Neural cell (in vitro differentiated cells): ENCODE measurements at regions not wholly inside any gene's neighbourhood (a gene's known extent, or its start where the extent isn't known, plus 50 kb on each side); places are given as distances from the start of the nearest gene placed in this dataset.

Experiments
- H2AFZ ChIP-seq: fragments of 200-600, 300-800 bp; sonication (generic), shearing (Covaris generic); 2 replicates; pipeline ENCODE4 v1.6.0; 2014; ENCODE audit warnings: low read depth, mild to moderate bottlenecking, antibody characterized with exemption, low read length, moderate library complexity
- H3F3A ChIP-seq: fragments of 200-600 bp; shearing (Covaris generic); 2 replicates; pipeline ENCODE4 v1.6.1; 2016; ENCODE audit warnings: mild to moderate bottlenecking, moderate library complexity, mixed read lengths, antibody characterized with exemption, low read length; ENCODE audit not compliant: insufficient read depth, poor library complexity, severe bottlenecking
- H3K27ac ChIP-seq: fragments of 200-600, 300-800 bp; sonication (generic), shearing (Covaris generic); 2 replicates; pipeline ENCODE4 v1.5.1; 2014; ENCODE audit warnings: mild to moderate bottlenecking, low read length, moderate library complexity
- H3K27me3 ChIP-seq: fragments of 300-800, 200-600 bp; sonication (generic), shearing (Covaris generic); 2 replicates; pipeline ENCODE4 v1.6.0; 2014; ENCODE audit warnings: mild to moderate bottlenecking, low read depth, low read length, moderate library complexity; ENCODE audit not compliant: insufficient read depth
- H3K36me3 ChIP-seq: fragments of 300-800, 200-600 bp; sonication (generic), shearing (Covaris generic); 2 replicates; pipeline ENCODE4 v1.5.1; 2014; ENCODE audit warnings: mild to moderate bottlenecking, antibody characterized with exemption, low read length, moderate library complexity; ENCODE audit not compliant: insufficient read depth
- H3K4me2 ChIP-seq: fragments of 300-800, 200-600 bp; sonication (generic), shearing (Covaris generic); 2 replicates; pipeline ENCODE4 v1.6.0; 2014; ENCODE audit warnings: mild to moderate bottlenecking, low read length
- H3K4me3 ChIP-seq: fragments of 300-800, 200-600 bp; sonication (generic), shearing (Covaris generic); 2 replicates; pipeline ENCODE4 v1.5.1; 2014; ENCODE audit warnings: mild to moderate bottlenecking, low read length, moderate library complexity
- H3K79me2 ChIP-seq: fragments of 200-600 bp; shearing (Covaris generic); replicated peaks from 2 replicates; pipeline ENCODE4 v1.6.0; 2014; ENCODE audit warnings: mild to moderate bottlenecking, low read length, moderate library complexity; ENCODE audit not compliant: insufficient read depth
- H3K9ac ChIP-seq: fragments of 300-800, 200-600 bp; sonication (generic), shearing (Covaris generic); 2 replicates; pipeline ENCODE4 v1.6.1; 2016; ENCODE audit warnings: mild to moderate bottlenecking, low read length, mixed read lengths
- H3K9me2 ChIP-seq: fragments of 200-600 bp; shearing (Covaris generic); 2 replicates; pipeline ENCODE4 v1.6.1; 2016; ENCODE audit warnings: mild to moderate bottlenecking, low read length, mixed read lengths; ENCODE audit not compliant: insufficient read depth
- H3K9me3 ChIP-seq: fragments of 200-600, 300-800 bp; sonication (generic), shearing (Covaris generic); 2 replicates; pipeline ENCODE4 v1.6.1; 2016; ENCODE audit warnings: mild to moderate bottlenecking, mixed run types, low read length, moderate library complexity, mixed read lengths
- H4K20me1 ChIP-seq: fragments of 200-600 bp; shearing (Covaris generic); 2 replicates; pipeline ENCODE4 v1.6.1; 2016; ENCODE audit warnings: mild to moderate bottlenecking, mixed run types; ENCODE audit not compliant: insufficient read depth
- CTCF ChIP-seq: fragments of 450-650 bp; IDR thresholded peaks from 2 replicates; pipeline ENCODE4 v1.5.1; 2014; ENCODE audit warnings: antibody characterized with exemption, mild to moderate bottlenecking, moderate library complexity; ENCODE audit not compliant: poor library complexity, severe bottlenecking
- EP300 ChIP-seq: fragments of 450-650 bp; conservative IDR thresholded peaks from 2 replicates; pipeline ENCODE4 v1.6.1; 2014; ENCODE audit warnings: antibody characterized with exemption, mild to moderate bottlenecking, moderate library complexity; ENCODE audit not compliant: poor library complexity, severe bottlenecking
- EZH2 ChIP-seq: fragments of 200-600, 300-800 bp; shearing (Covaris generic), sonication (generic); IDR thresholded peaks from 2 replicates; pipeline ENCODE4 v1.6.1; 2014; ENCODE audit warnings: antibody characterized with exemption, low read length, borderline replicate concordance, mild to moderate bottlenecking; ENCODE audit not compliant: insufficient read depth, poor library complexity, severe bottlenecking
- MXI1 ChIP-seq: fragments of 450-650 bp; conservative IDR thresholded peaks from 2 replicates; pipeline ENCODE4 v1.6.1; 2014; ENCODE audit warnings: antibody characterized with exemption, mild to moderate bottlenecking; ENCODE audit not compliant: poor library complexity, severe bottlenecking
- POLR2AphosphoS5 ChIP-seq: IDR thresholded peaks from 2 replicates; pipeline ENCODE4 v1.6.1; 2012
- RAD21 ChIP-seq: fragments of 450-650 bp; conservative IDR thresholded peaks from 2 replicates; pipeline ENCODE4 v1.6.1; 2014; ENCODE audit warnings: antibody characterized with exemption, mild to moderate bottlenecking, moderate library complexity
- REST ChIP-seq: IDR thresholded peaks from 2 replicates; pipeline ENCODE4 v1.6.1; 2012; ENCODE audit warnings: borderline replicate concordance
- SMC3 ChIP-seq: fragments of 450-650 bp; conservative IDR thresholded peaks from 2 replicates; pipeline ENCODE4 v1.6.1; 2014; ENCODE audit warnings: antibody characterized with exemption, mild to moderate bottlenecking, moderate library complexity; ENCODE audit not compliant: poor library complexity
- TAF1 ChIP-seq: IDR thresholded peaks from 2 replicates; pipeline ENCODE4 v1.6.1; 2012; ENCODE audit warnings: low read depth

- Histone ChIP-seq H3K27ac (no peak overlapping the region), H3K9me3 (no peaks in the 10 kb centered on the region), H3K36me3 (no peaks in the 10 kb centered on the region), H3K79me2 (no peaks in the 10 kb centered on the region), H2AFZ (no peak overlapping the region), H3K4me2 (no peak overlapping the region), H3K9me2 (no peaks in the 10 kb centered on the region), H3K4me3 (no peak overlapping the region), H4K20me1 (no peaks in the 10 kb centered on the region), H3K9ac (no peak overlapping the region), H3K27me3 (no peaks in the 10 kb centered on the region), H3F3A (no peaks in the 10 kb centered on the region)
- TF ChIP-seq TAF1, result no peak
- no peak for TF ChIP-seq SMC3
- no peak for TF ChIP-seq RAD21
- TF ChIP-seq REST, result no peak
- no peak for TF ChIP-seq EZH2
- no peak for TF ChIP-seq EP300
- TF ChIP-seq CTCF, result no peak
- peak; percentile 48 for TF ChIP-seq POLR2AphosphoS5
These were observed 549.6 kb upstream of the SLC10A2 start for GRCh38 chr13:103615771-103616170.

DNA sequence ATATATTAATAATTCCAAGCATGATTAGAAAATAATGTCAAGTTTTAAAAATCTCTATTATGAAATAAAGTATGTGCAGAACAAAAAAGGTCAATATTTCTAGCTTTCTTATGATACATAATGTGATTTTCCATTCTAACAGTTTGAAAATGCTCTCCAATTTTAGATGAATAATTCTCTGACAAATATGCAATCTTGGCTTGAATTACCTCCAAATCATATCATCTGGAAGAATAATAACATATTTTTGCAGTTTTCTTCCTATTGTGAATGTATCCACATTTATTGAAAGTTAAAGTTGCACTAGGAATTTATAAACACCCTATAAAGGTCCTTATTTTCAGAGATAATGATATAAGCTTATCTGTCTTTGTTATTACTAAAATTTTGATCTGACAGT lies 548.5 kb upstream of the SLC10A2 start:
- no peak for TF ChIP-seq SMC3
- no peak for TF ChIP-seq MXI1
- TF ChIP-seq EP300, result no peak
- TF ChIP-seq RAD21, result no peak
- no peak for TF ChIP-seq CTCF
- no peak overlapping the region for H3K9ac ChIP-seq
- no peak overlapping the region for H3K4me3 ChIP-seq
- H3K4me2 ChIP-seq, result no peak overlapping the region
- no peaks in the 10 kb centered on the region for H3K27me3 ChIP-seq
- H3K27ac ChIP-seq, result no peak overlapping the region
- no peaks in the 10 kb centered on the region for H4K20me1 ChIP-seq
- H3K9me3 ChIP-seq, result no peaks in the 10 kb centered on the region
- H3K36me3 ChIP-seq, result no peaks in the 10 kb centered on the region
- H3K79me2 ChIP-seq, result no peaks in the 10 kb centered on the region
- H3K9me2 ChIP-seq, result no peaks in the 10 kb centered on the region
- no peaks in the 10 kb centered on the region for H3F3A ChIP-seq
- no peak overlapping the region for H2AFZ ChIP-seq
